ENCODE measurements at regions not wholly inside any gene's neighbourhood (a gene's known extent, or its start where the extent isn't known, plus 50 kb on each side); places are given as distances from the start of the nearest gene placed in this dataset.

GRCh38 chr6:8269872-8270454, 165.4 kb downstream of the SLC35B3 start:
- Histone ChIP-seq H3K9me3 (peaks cover 0 to 2% (median 0%) of the 10 kb centered on the region in 12 donors), H3K27me3 (no peaks in the 10 kb centered on the region), H3K27ac (no peak overlapping the region), H3K4me1 (no peaks in the 10 kb centered on the region), H3K36me3 (no peaks in the 10 kb centered on the region), H3K4me3 (no peak overlapping the region)
- ATAC-seq = no peak
- WGBS, 4 donors = 35 to 50% (median 45%) methylated on average over 2 of the region's 2 CpGs
- intact Hi-C loops (cut with DNase I) = no loop called here
- no peak for TF ChIP-seq POLR2A (IDR thresholded peaks at IDR 0.05)
- TF ChIP-seq CTCF (IDR thresholded peaks at IDR 0.05) = no peak
- DNase-seq = no peak

- Histone ChIP-seq H3K4me1 (no peaks in the 10 kb centered on the region), H3K9me3 (peaks cover 0 to 2% (median 0%) of the 10 kb centered on the region in 12 donors), H3K27me3 (no peaks in the 10 kb centered on the region), H3K36me3 (no peaks in the 10 kb centered on the region), H3K4me3 (no peak overlapping the region), H3K27ac (no peak overlapping the region)
- ATAC-seq (no peak), DNase-seq (no peak)
- 62 to 90% (median 76%) methylated on average over 2 of the region's 2 CpGs for WGBS, 4 donors
- no peak for TF ChIP-seq POLR2A (IDR thresholded peaks at IDR 0.05)
- TF ChIP-seq CTCF (IDR thresholded peaks at IDR 0.05) = no peak
- intact Hi-C loops (cut with DNase I) = no loop called here
Observed at GRCh38 chr6:8269094-8269493, 166.3 kb downstream of the SLC35B3 start.

GRCh38 chr6:8268606-8269005, 166.3 kb upstream of the EEF1E1 start:
- no peak for ATAC-seq
- Histone ChIP-seq H3K4me1 (no peaks in the 10 kb centered on the region), H3K27me3 (no peaks in the 10 kb centered on the region), H3K27ac (no peak overlapping the region), H3K36me3 (no peaks in the 10 kb centered on the region), H3K4me3 (no peak overlapping the region), H3K9me3 (peaks cover 0 to 2% (median 0%) of the 10 kb centered on the region in 12 donors)
- 86 to 90% (median 88%) methylated on average over 9 of the region's 9 CpGs for WGBS, 4 donors
- DNase-seq = no peak
- TF ChIP-seq CTCF (IDR thresholded peaks at IDR 0.05) (no peak), POLR2A (IDR thresholded peaks at IDR 0.05) (no peak)
- intact Hi-C loops (cut with DNase I) = no loop called here

GRCh38 chr6:8268156-8268555, 165.8 kb upstream of the EEF1E1 start:
- no peak for TF ChIP-seq POLR2A (IDR thresholded peaks at IDR 0.05)
- TF ChIP-seq CTCF (IDR thresholded peaks at IDR 0.05) = no peak
- DNase-seq (no peak), ATAC-seq (no peak)
- H3K36me3 ChIP-seq = no peaks in the 10 kb centered on the region
- H3K27ac ChIP-seq = no peak overlapping the region
- no peaks in the 10 kb centered on the region for H3K4me1 ChIP-seq
- no peak overlapping the region for H3K4me3 ChIP-seq
- no peaks in the 10 kb centered on the region for H3K27me3 ChIP-seq
- 51 to 71% (median 59%) methylated on average over 1 of the region's 1 CpG for WGBS, 4 donors
- intact Hi-C loops (cut with DNase I) = no loop called here
- H3K9me3 ChIP-seq = peaks cover 0 to 2% (median 0%) of the 10 kb centered on the region in 12 donors
